MM.1S (cell line): ENCODE measurements at regions not wholly inside any gene's neighbourhood (a gene's known extent, or its start where the extent isn't known, plus 50 kb on each side); places are given as distances from the start of the nearest gene placed in this dataset.

Experiments
- DNase-seq: peaks from one replicate; pipeline ENCODE4 v3.0.0-alpha.2; 2015
- H2AFZ ChIP-seq: fragments of 300-600 bp; sonication (generic); 2 replicates; pipeline ENCODE4 v1.6.0; 2016; ENCODE audit warnings: antibody characterized with exemption, low read length
- H3F3A ChIP-seq: fragments of 300-600 bp; sonication (generic); 2 replicates; pipeline ENCODE4 v1.6.1; 2016; ENCODE audit warnings: mild to moderate bottlenecking, antibody characterized with exemption, low read length, moderate library complexity, mixed read lengths; ENCODE audit not compliant: insufficient read depth
- H3K27ac ChIP-seq: fragments of 300-600 bp; sonication (generic); 2 replicates; pipeline ENCODE4 v1.5.1; 2016; ENCODE audit warnings: mild to moderate bottlenecking, low read length
- H3K27me3 ChIP-seq: fragments of 300-600 bp; sonication (generic); replicated peaks from 2 replicates; pipeline ENCODE4 v1.6.0; 2016; ENCODE audit warnings: low read length; ENCODE audit not compliant: insufficient read depth
- H3K36me3 ChIP-seq: fragments of 300-600 bp; sonication (generic); replicated peaks from 2 replicates; pipeline ENCODE4 v1.6.1; 2016; ENCODE audit warnings: mild to moderate bottlenecking, low read length, mixed read lengths; ENCODE audit not compliant: insufficient read depth
- H3K4me1 ChIP-seq: fragments of 300-600 bp; sonication (generic); 2 replicates; pipeline ENCODE4 v1.6.1; 2016; ENCODE audit warnings: low read length, mixed read lengths
- H3K4me2 ChIP-seq: fragments of 300-600 bp; sonication (generic); 2 replicates; pipeline ENCODE4 v1.6.0; 2016; ENCODE audit warnings: low read depth, low read length
- H3K4me3 ChIP-seq: fragments of 300-600 bp; sonication (generic); 2 replicates; pipeline ENCODE4 v1.5.1; 2016; ENCODE audit warnings: low read length, mixed read lengths
- H3K79me2 ChIP-seq: fragments of 300-600 bp; sonication (generic); 2 replicates; pipeline ENCODE4 v1.6.1; 2016; ENCODE audit warnings: mixed run types, low read length, mixed read lengths
- H3K9ac ChIP-seq: fragments of 300-600 bp; sonication (generic); 2 replicates; pipeline ENCODE4 v1.6.1; 2016; ENCODE audit warnings: low read length, mixed read lengths
- H3K9me2 ChIP-seq: fragments of 300-600 bp; sonication (generic); replicated peaks from 2 replicates; pipeline ENCODE4 v1.6.1; 2016; ENCODE audit warnings: mild to moderate bottlenecking, low read length, mixed read lengths; ENCODE audit not compliant: insufficient read depth
- H3K9me3 ChIP-seq: fragments of 300-600 bp; sonication (generic); replicated peaks from 2 replicates; pipeline ENCODE4 v1.6.1; 2016; ENCODE audit warnings: mild to moderate bottlenecking, low read length, mixed read lengths; ENCODE audit not compliant: insufficient read depth
- H4K20me1 ChIP-seq: fragments of 300-600 bp; sonication (generic); 2 replicates; pipeline ENCODE4 v1.6.1; 2016; ENCODE audit warnings: mild to moderate bottlenecking, low read length, moderate library complexity, mixed read lengths; ENCODE audit not compliant: insufficient read depth
- CTCF ChIP-seq: fragments of 300-600 bp; sonication (generic); IDR thresholded peaks from 2 replicates; pipeline ENCODE4 v1.5.1; 2016; ENCODE audit warnings: antibody characterized with exemption, low read length, mixed read lengths
- EZH2 ChIP-seq: fragments of 300-600 bp; sonication (generic); optimal IDR thresholded peaks from 2 replicates; pipeline ENCODE3; 2017; ENCODE audit warnings: low read depth, mild to moderate bottlenecking, antibody characterized with exemption, low read length, mixed read lengths
- EZH2phosphoT487 ChIP-seq: fragments of 300-600 bp; sonication (generic); IDR thresholded peaks from 2 replicates; pipeline ENCODE4 v1.6.1; 2018; ENCODE audit warnings: antibody characterized with exemption, low read length

- Histone ChIP-seq H3K4me1 (no peaks in the 10 kb centered on the region), H3K9me2 (no peaks in the 10 kb centered on the region), H3K36me3 (no peaks in the 10 kb centered on the region), H3K4me3 (no peak overlapping the region), H3F3A (no peaks in the 10 kb centered on the region), H3K79me2 (no peaks in the 10 kb centered on the region), H2AFZ (no peak overlapping the region), H3K9me3 (no peaks in the 10 kb centered on the region), H3K27ac (no peak overlapping the region), H3K27me3 (no peaks in the 10 kb centered on the region), H4K20me1 (no peaks in the 10 kb centered on the region), H3K4me2 (no peak overlapping the region), H3K9ac (no peak overlapping the region)
- DNase-seq: no peak
- no peak for TF ChIP-seq EZH2phosphoT487
- TF ChIP-seq EZH2: no peak
- TF ChIP-seq CTCF: no peak
Observed at GRCh38 chr20:6430381-6430780, 307.6 kb upstream of the FERMT1 start.

- Histone ChIP-seq H3K4me3 (no peak overlapping the region), H3K9me3 (no peaks in the 10 kb centered on the region), H3K4me2 (no peak overlapping the region), H3K4me1 (no peaks in the 10 kb centered on the region), H3K27ac (no peak overlapping the region), H3K9ac (no peak overlapping the region), H3K9me2 (no peaks in the 10 kb centered on the region), H3K79me2 (no peaks in the 10 kb centered on the region), H3K27me3 (no peaks in the 10 kb centered on the region), H3K36me3 (no peaks in the 10 kb centered on the region), H4K20me1 (no peaks in the 10 kb centered on the region), H2AFZ (no peak overlapping the region), H3F3A (no peaks in the 10 kb centered on the region)
- DNase-seq: no peak
- TF ChIP-seq CTCF (no peak), EZH2 (no peak), EZH2phosphoT487 (no peak)
Observed at GRCh38 chr20:6426287-6426891, 303.6 kb upstream of the FERMT1 start.

GRCh38 chr20:6421321-6422248 is 298.8 kb upstream of the FERMT1 start:
- Histone ChIP-seq H3F3A (no peaks in the 10 kb centered on the region), H3K4me1 (no peaks in the 10 kb centered on the region), H3K27me3 (no peaks in the 10 kb centered on the region), H3K36me3 (no peaks in the 10 kb centered on the region), H3K9ac (no peak overlapping the region), H3K79me2 (no peaks in the 10 kb centered on the region), H3K4me3 (no peak overlapping the region), H3K27ac (no peak overlapping the region), H3K9me2 (no peaks in the 10 kb centered on the region), H3K9me3 (no peaks in the 10 kb centered on the region), H2AFZ (no peak overlapping the region), H3K4me2 (no peak overlapping the region), H4K20me1 (no peaks in the 10 kb centered on the region)
- TF ChIP-seq EZH2phosphoT487: no peak
- no peak for TF ChIP-seq EZH2
- no peak for TF ChIP-seq CTCF
- DNase-seq: no peak
